H54 (cell line): ENCODE measurements at regions not wholly inside any gene's neighbourhood (a gene's known extent, or its start where the extent isn't known, plus 50 kb on each side); places are given as distances from the start of the nearest gene placed in this dataset.
"Not testable (repeated sequence)": the region's sequence is repeated elsewhere in the genome, so short reads cannot be mapped to it uniquely, and the experiment has no call there.

Experiments used
- DNase-seq: peaks from one replicate; pipeline ENCODE4 v3.0.0; 2011; ENCODE audit warnings: low spot score, mixed read lengths; ENCODE audit not compliant: insufficient read length
- FAIRE-seq: peaks from 3 replicates; lab custom pipeline; 2011; peaks lifted over from hg19 to GRCh38; lab: Jason Lieb, UNC
- POLR2A ChIP-seq: IDR thresholded peaks from 2 replicates; pipeline ENCODE4 v1.6.1; 2011; ENCODE audit warnings: low read depth, mild to moderate bottlenecking, low read length

DNA sequence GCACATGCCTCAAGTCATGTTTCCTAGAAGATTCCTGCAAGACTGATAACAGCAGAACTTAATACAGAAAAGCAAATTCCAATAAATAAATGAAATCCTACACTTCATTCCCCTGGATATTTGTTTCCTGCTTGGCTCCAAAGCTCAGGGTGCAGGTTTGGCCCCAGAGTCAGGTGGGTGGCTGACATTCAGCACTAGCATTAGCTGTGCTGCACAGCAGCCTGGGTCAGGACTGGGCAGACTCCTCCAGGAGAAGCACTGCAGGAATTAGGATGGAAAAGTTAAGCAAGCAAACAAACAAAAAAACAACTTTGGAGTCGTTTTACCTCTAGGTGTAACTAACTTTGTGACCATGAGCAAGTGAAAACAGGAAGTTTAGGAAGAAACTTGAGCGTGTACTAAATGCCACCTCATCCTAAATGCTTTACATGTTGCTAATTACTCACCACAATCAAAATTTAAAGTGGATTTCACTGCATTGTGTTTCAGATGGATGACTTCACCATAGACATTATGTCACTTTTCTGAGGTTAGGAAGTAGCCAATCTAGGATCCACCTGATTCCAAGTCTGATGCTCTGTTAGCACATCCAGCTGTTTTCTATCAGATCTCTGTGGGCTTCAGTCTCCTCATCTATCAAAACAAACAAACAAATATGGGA is 239.4 kb downstream of the C7orf25 start:
- TF ChIP-seq POLR2A, result no peak

GRCh38 chr7:42671627-42672026 is 240.2 kb downstream of the C7orf25 start:
- FAIRE-seq (peak; percentile 38), DNase-seq (no peak)

More for the DNA sequence above, 239.4 kb downstream of the C7orf25 start:
- DNase-seq (no peak), FAIRE-seq (peak; percentile 67)

GRCh38 chr7:42666994-42667393 is 244.9 kb downstream of the C7orf25 start:
- DNase-seq (no peak), FAIRE-seq (no peak)
- no peak for TF ChIP-seq POLR2A

More at GRCh38 chr7:42671627-42672026, 240.2 kb downstream of the C7orf25 start:
- TF ChIP-seq POLR2A, result no peak

GRCh38 chr7:42662862-42663261 is 249.0 kb downstream of the C7orf25 start:
- DNase-seq (no peak), FAIRE-seq (no peak)
- TF ChIP-seq POLR2A, result no peak

DNA sequence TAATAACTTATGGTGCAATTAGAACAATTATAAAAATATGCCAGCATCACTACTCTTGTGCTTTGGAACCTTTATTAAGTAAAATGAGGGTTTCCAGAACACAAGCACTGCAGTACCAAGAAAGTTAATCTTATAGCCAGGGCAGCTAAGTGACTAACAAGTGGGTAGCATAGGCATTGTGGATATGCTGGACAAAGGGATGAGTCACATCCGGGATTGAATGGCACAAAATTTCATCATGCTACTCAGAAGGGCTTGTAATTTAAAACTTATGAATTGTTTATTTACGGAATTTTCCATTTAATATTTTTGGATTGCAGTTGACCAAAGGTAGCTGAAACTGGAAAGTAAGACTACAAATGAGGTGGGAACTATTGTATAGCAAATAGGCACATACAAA is 250.6 kb downstream of the C7orf25 start:
- FAIRE-seq (peak; percentile 99), DNase-seq (peak; percentile 48)

DNA sequence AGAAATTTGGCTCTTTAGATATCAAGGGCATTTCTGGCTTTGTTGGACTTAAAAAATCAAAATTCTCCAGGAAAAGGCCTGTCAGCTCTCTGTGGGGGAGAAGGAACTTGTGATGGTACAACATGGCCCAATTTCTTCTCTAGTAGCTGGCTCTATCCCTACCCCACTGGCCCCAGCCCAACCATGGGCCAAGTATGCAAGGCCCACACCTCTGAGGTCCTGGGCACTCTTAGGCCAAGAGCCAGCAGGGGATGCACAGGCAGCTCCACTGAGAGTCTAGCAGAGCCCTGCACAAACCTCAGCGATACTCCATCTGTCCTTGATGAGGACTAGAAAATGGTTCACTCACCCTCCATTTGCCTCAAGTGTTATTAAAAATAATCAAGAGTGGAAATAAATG is 261.2 kb downstream of the C7orf25 start:
- no peak for DNase-seq
- TF ChIP-seq POLR2A, result no peak
- no peak for FAIRE-seq

More for the DNA sequence above, 250.6 kb downstream of the C7orf25 start:
- TF ChIP-seq POLR2A, result no peak

DNA sequence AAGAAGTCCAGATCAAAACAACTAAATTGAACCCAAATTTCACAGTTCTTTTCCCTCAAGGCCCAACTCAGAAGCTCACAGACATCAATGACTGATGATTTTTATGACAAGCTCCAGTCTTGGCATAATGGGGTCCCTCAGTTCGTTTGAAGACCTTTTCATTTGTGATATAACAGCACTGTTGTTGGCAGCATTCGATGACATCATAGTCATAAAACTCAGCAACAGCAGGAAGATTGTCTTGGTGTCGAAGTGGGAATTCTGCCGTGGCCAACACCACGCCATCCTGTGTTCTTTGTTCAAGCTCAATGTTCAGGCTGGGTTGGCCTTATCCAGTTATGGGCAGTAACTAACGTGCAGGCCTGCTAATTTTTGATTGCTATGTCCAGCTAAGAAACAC is 261.7 kb downstream of the C7orf25 start:
- DNase-seq, result no peak
- TF ChIP-seq POLR2A, result no peak
- FAIRE-seq, result no peak

DNA sequence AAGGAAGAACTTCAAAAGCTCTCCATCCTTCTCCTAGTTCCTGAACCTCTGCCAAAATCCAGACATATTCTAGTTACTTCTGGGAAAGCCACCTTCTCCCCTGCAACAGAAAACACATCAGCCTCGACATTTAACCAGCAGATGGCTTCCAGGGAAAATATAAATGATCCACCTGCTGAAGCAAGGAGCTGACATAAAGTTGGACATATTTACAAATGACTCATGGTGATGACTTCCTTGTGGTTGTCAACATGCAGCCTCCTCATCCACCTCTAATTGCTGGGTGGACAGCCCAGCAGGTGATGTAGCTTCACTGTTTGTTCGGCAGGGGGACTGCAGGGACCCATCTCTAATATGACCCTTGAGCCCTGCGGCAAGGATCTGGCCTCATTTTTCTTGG is 266.0 kb downstream of the C7orf25 start:
- DNase-seq, result no peak

GRCh38 chr7:42642699-42643098 is 269.2 kb downstream of the C7orf25 start:
- TF ChIP-seq POLR2A, result no peak
- no peak for FAIRE-seq
- no peak for DNase-seq

More for the DNA sequence above, 266.0 kb downstream of the C7orf25 start:
- no peak for TF ChIP-seq POLR2A
- no peak for FAIRE-seq

DNA sequence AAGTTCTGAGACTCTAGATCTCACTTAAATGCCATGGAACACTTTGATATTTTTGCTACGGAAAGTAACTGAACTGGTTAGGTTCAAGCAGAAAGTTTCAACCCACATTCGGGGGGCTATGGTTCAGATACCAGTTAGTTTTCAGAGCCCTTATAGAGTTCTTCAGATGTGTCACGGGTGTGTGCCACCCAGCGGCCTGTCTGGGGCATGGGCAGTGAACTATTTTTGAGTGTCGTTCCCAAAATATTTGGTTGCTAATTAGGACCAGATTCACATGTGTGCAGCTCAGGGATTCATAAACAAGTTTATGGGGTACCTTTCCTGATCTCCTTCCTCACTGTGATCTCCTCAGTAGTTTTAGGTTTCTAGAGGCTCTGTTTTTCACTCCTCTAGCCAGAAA is 271.9 kb downstream of the C7orf25 start:
- TF ChIP-seq POLR2A, result no peak
- DNase-seq (no peak), FAIRE-seq (no peak)

GRCh38 chr7:42636380-42636779 is 275.5 kb downstream of the C7orf25 start:
- DNase-seq, FAIRE-seq: not testable (repeated sequence)

DNA sequence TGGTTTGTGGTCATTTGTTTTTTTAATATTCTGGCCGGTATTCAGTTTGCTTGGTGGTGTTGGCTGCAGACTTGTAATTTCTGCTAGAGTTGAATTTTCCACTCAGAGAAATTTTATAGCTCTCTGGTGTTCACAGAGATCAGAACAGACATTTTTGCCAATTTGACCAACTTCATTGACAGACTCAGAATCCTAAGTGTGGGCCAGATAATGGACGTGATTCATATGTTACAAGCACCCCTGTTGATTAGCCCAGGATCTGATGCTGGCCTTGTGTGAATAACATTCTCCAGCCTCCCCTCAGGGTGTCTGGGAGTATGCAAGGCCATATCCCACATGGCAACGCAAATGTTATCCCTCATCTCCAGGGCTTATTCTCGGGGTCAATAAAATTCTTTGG is 283.8 kb downstream of the C7orf25 start:
- no peak for TF ChIP-seq POLR2A
- DNase-seq (no peak), FAIRE-seq (no peak)

GRCh38 chr7:42627626-42628025 is 284.2 kb downstream of the C7orf25 start:
- FAIRE-seq, result no peak
- TF ChIP-seq POLR2A, result no peak
- DNase-seq, result no peak

DNA sequence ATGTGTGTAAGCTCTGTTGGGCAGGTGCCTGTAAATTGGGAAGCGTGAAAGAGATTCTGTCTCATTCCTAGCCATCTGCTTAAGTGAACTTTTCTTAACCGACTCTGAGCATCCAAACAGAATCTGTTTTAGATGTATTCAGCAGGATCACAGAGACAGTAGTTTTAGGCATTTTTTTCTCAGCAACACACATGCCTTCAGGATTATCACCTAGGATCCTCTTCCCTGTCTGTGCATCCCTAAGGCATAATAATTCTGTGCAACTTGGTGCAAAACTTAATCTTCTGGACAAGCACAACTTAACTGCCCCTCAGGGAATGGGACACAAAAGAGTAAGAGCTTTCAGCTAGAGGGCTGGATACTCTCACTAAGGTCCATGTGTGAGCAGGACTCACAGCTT is 284.8 kb downstream of the C7orf25 start:
- no peak for TF ChIP-seq POLR2A
- DNase-seq (no peak), FAIRE-seq (no peak)

GRCh38 chr7:42625421-42625820 is 286.4 kb downstream of the C7orf25 start:
- DNase-seq (no peak), FAIRE-seq (no peak)
- no peak for TF ChIP-seq POLR2A
